Medulla oblongata (tissue), 1 donor: ENCODE measurements at regions not wholly inside any gene's neighbourhood (a gene's known extent, or its start where the extent isn't known, plus 50 kb on each side); places are given as distances from the start of the nearest gene placed in this dataset.

Experiments used
- DNase-seq: peaks from one replicate; pipeline ENCODE4 v3.0.0-alpha.2; 2015; ENCODE audit errors: extremely low spot score

DNA sequence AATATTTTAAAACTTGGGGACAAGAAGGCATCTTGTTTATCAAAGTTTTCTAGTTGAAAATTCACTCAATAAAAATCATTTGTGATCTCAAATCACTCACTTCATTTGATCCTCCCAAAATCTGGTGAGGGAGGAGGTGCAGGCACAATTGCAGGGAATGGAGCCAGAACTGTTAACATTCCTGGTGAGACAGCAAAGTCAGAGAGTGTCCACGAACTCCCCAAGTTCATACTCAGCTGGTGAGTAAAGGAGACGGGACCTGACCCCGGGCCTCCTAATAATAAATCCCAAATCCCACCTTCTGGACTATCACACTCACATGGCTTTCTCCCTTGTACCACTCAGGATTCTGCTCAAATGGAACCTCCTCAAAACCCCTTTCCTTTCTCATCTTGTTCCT is 252.3 kb upstream of the LRTM1 start:
- no peak for DNase-seq

DNA sequence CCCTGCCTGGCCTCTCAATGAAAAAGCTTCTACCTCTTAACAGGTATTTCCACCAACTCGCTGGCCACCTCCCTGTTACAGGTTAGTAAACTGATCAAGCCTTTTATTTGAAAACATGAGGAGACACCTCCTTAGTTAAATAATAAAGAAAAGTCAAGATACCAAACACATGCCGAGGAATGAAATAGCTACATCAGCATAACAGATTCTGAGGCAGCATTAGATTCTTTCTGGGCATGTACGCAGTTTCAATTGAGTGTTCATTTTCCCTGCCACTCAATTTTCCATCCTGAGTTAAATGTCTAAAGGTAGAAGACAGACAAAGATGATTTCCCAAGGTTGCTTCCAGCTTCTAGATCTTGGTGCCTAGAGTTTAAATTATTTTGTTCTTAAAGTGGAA is 250.5 kb upstream of the LRTM1 start:
- DNase-seq: no peak

DNA sequence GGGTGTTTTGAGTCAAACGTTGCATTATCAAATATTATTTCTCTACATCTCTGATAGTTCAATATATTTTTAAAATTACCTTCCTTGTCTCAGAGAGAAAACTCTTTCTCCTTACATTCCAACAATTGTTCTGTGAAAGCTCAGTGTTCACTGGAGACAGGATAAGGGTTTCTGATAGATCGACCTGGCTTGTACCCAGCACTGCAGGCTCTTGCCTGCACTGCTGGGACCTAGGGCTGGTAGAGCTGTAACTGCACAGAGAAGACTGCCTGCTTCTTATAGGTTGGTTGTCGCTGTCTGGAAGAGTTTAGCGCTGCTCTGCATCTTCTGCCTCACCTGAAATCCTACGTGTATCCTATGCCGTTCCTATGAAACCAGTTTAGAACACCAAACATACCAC is 249.9 kb upstream of the LRTM1 start:
- DNase-seq: no peak

DNA sequence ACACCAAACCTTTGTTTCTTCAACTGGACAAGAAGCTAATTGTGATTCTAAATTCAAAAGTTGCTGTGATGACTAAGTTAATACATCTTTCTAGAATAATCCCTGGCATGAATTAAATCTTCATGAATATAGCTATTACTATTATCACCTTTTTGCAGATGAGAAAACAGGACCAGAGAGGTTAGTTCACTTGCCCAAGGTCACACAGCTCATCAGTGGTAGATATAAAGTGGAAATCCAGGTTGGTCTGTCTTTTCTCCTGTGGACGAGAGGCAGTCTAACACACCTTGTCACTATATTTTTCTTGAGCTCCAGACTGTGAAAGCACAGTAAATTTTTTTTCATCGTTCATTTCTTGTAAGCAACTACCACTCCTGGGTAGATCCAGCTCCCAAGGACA is 247.6 kb upstream of the LRTM1 start:
- no peak for DNase-seq

DNA sequence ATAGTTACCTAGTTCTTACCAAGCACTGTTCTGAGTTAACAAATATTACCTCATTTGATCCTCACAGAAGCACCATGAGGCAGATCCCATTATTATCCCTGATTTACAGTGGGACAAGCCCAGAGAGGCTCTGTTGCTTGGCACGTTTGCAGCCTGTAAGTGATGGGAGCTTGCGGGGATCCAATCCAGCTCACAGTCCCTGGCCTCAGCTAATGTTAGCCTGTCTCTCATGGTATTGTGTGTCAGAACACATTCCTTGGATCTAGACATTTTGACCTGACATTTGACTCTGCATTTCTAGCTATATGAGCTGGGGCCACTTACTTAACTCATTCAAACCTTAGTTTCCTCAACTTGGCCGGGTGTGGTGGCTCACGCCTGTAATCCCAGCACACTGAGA is 246.9 kb upstream of the LRTM1 start:
- no peak for DNase-seq

DNA sequence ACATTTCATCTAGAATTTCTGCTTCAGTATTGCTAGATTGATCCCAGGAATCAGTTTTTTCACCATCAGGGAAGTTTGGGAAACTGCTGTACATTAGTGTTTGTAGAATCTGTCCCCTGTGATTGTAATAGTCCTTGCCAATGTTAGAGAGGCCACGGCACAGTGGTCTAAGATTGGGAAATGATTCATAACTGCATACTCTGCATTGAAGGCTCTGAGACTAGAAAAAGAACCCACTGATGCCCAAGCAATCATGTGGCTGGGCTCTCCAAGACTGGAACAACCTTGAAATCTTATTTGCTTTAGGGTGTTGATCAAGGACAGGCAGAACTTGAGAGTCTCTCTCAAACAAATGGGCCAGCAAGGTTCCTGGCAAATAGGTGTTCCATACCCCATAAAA is 245.6 kb upstream of the LRTM1 start:
- no peak for DNase-seq

DNA sequence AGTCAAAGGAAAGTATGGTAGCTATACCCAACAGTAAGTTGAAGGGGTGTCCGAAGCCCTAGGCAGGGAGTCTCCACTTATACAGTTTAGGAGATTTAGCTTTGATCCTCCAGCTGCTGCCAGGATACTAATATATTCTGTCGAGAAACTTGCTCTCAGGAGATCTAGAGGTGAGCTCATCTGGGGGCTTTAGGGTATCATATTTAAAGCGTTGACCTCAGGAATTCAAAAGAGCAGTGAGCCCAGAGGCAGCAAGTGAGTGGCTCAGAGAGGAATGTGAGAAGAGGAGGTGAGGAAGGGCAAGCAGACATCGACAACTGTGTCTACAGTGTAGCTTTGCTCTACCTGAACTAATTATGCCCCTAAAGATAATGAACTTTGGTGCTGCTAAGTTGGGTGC is 245.1 kb upstream of the LRTM1 start:
- no peak for DNase-seq

GRCh38 chr3:55170444-55170843 is 242.6 kb upstream of the LRTM1 start:
- DNase-seq: no peak

DNA sequence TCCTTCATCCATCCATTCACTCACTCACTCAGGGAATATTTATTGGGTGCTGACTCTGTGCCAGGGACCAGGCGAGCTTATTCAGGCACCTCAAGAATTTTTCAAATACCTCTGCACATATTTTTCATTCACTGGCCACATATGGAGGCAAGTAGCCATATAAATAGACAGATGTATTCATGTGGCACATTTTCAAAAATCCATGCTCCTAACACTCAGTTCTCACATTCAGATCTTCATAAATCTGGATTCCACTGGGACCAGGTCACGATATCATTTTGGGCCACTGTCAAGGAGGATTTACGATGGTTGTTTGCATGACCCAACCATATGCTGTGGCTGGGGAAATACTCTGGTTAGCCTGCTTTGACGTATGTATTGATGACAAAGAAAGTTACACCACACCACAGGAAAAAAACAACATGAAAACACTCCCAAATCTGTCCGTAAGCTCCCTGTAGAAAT is 241.8 kb upstream of the LRTM1 start:
- no peak for DNase-seq

DNA sequence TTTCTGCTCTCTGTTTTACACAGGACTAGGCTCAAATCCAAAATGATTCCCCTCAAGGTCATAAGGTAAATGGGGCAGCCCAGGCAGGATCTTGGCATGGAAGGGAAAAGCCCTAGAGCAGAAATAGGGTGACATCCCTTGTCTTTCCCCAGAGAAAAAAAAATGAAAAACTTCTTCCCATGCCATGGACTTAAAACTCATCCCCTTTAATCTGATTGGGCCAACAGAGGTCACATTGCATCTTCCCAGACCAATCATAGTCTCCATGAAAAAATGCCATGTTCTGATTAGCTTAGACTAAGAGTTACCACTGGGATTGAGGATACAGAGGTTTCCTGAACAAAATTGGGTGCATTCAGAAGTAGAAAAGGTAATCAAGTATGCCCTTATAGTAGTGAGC is 241.3 kb upstream of the LRTM1 start:
- no peak for DNase-seq

DNA sequence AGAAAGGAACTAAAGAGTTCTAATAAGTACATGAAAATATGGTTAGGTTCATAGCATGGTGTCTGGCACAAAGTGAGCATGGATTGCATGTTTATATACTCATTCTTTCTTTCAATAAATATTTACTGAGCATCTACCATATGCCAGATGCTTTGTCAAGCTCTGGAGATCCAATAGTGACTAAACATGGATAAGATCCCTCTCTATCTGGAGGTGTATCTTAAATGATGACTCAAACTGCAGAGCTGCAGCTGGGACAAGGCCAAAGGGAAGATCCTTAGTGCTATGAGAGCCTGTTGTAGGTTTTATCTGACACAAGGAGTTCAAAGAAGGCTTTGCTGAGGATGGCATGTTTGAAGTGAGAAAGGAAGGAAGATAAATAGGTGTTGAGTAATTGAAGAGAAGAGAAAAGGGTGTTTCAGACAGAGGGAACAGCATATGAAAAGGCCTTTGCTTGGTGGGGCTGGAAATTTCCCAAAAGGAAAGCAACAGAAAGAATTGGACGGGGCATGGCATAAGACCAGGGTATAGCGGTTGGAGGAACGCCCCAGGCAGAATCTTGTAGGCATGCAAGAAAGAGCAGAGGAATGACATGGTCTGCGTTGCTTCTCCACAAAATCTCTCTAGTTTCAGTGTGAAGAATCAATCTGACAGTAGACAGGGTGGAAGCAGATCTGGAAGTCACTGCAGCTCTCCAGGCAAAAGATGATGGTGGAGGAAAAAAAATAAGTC is 239.9 kb upstream of the LRTM1 start:
- DNase-seq: no peak

GRCh38 chr3:55166576-55167555 is 239.0 kb upstream of the LRTM1 start:
- peak; percentile 38 for DNase-seq

GRCh38 chr3:55165704-55166405 is 238.0 kb upstream of the LRTM1 start:
- no peak for DNase-seq

GRCh38 chr3:55165278-55165677 is 237.4 kb upstream of the LRTM1 start:
- DNase-seq: no peak

- DNase-seq: no peak
These were observed 237.0 kb upstream of the LRTM1 start for GRCh38 chr3:55164876-55165275.

DNA sequence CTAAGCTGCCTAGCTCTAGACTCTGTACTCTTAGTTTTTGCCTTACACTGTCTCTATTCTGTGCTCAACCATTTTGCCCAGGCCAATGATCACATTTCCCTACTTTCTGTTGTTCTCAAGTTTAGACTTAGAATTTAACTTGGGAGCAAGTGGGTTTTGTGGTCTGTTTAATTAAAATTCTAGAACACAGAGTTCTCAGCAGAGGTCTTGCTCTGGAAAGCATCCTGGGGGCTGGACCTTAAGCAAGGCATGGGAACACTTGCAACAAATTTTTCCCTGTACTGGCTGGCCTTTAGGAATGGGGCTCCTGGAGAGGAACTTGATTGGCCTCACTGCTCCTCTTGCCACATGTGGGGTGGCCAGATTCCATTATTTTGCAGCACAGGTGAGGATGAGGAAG is 236.3 kb upstream of the LRTM1 start:
- DNase-seq: no peak

- DNase-seq: no peak
These were observed 235.6 kb upstream of the LRTM1 start for GRCh38 chr3:55163421-55163820.

DNA sequence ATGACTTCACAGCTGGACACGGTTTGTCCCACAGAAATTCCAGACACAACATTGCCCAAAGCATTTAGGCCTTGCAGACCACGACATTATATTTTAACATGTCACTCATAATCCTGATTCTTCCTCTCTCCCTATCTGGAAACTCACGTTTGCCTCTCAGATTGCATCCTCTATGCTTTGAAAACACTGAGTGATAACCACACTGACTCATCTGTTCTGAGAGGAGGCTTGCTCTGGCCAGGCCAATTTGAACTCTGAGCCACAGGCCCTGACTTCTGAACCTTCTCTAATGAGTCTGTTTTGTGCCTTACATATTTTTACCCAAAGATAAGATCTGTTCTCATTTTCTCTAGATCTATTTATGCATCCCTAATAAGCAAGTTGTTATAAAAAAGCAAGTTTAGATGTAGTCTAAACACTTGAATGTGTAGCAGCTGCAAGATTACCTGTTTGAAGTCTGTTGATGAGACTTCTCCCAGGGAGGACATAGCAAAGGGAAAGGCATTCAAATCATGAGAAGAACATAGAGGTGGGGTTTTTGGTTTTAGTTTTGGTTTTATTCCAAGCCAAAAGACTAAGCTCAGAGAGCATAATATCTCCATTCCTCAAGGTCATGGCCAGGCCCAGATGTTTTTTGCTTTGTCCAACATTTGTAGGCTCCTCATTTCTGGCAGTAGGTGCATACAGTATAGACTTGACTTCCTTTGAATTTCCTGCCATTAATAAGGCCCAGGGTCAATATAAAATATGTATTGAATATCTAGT is 234.4 kb upstream of the LRTM1 start:
- no peak for DNase-seq

DNA sequence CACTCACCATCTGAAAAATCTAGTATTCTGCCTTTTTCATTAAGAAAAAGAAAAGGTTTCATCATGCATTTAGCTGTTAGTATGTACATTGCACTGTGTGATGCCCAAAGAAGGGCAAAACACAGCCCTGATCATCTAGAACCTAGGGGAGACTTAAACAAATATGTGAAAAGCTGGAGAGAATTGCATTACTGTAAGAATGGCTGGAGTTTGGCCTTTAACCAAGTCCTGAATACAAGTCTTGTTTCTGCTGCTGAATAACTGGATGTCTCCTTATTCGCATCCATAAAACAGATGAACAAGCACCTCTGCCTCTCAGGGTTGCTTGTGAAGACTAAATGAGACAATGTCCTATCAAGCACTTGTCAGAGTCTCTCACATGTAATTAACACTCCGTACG is 233.4 kb upstream of the LRTM1 start:
- DNase-seq: no peak

DNA sequence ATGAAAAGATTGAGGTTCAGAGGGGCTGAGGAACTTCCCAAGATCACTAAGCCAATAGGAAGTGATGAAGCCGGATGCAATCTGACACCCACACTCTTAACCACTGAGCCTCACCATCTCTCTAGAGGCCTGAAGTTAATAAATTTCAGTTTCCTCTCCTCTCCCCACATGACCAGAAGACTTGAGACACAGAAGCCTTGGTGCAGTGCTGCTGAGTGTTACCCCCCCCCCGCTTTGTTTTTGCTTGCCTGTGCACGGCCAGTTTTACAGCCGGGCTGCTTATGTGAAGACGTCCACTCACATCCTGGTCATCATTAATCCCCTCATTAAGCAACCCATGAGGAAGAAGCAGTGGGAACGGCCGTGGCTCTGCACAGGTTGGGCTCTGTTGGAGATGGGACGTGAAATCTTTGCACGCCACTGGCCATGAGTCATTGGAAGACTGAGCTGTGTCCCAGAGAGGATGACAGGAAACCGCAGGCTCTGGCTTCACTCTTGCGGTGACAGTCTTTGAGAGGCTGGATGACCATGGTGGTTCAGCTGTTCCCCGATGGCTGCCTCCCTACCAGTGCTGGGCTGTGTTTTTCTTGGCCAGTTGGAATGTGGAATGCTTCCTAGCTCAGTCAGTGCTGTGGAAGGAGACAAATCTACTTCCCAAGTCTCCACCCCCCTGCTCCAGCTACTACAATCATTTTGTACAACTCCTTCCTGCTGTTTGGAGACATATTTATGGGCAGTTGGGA is 232.6 kb upstream of the LRTM1 start:
- peak; percentile 35 for DNase-seq

- no peak for DNase-seq
These were observed 231.9 kb upstream of the LRTM1 start for GRCh38 chr3:55159711-55160110.
